Kasumi-1 (cell line): ENCODE measurements at regions not wholly inside any gene's neighbourhood (a gene's known extent, or its start where the extent isn't known, plus 50 kb on each side); places are given as distances from the start of the nearest gene placed in this dataset.
"Not testable (repeated sequence)": the region's sequence is repeated elsewhere in the genome, so short reads cannot be mapped to it uniquely, and the experiment has no call there.

Experiments
- DNase-seq, 2 experiments: peaks; one replicate each; lab custom pipeline; 2025; lab: John Stamatoyannopoulos, UW

GRCh38 chr7:79548727-79549126 is 95.3 kb upstream of the MAGI2 start:
- DNase-seq, result no peak

- DNase-seq, result no peak
Measured at GRCh38 chr7:79547132-79547531, 93.7 kb upstream of the MAGI2 start.

- DNase-seq, result no peak
Measured at GRCh38 chr7:79540592-79540991, 87.1 kb upstream of the MAGI2 start.

- no peak for DNase-seq
Measured at GRCh38 chr7:79534128-79534527, 80.7 kb upstream of the MAGI2 start.

GRCh38 chr7:79531905-79532664 is 78.6 kb upstream of the MAGI2 start:
- no peak for DNase-seq

GRCh38 chr7:79531116-79531515 is 77.6 kb upstream of the MAGI2 start:
- no peak for DNase-seq

- no peak for DNase-seq
Measured at GRCh38 chr7:79529881-79530235, 76.4 kb upstream of the MAGI2 start.

GRCh38 chr7:79529214-79529880 is 75.9 kb upstream of the MAGI2 start:
- no peak for DNase-seq

GRCh38 chr7:79528421-79528820 is 75.0 kb upstream of the MAGI2 start:
- no peak for DNase-seq

GRCh38 chr7:79524048-79524447 is 70.6 kb upstream of the MAGI2 start:
- no peak for DNase-seq

- DNase-seq, result no peak
Measured at GRCh38 chr7:79523436-79523835, 70.0 kb upstream of the MAGI2 start.

GRCh38 chr7:79520543-79520942 is 67.1 kb upstream of the MAGI2 start:
- no peak for DNase-seq

GRCh38 chr7:79515358-79515757 is 61.9 kb upstream of the MAGI2 start:
- no peak for DNase-seq

GRCh38 chr7:79513261-79513660 is 59.8 kb upstream of the MAGI2 start:
- DNase-seq, result no peak

- no peak for DNase-seq
Measured at GRCh38 chr7:79512261-79512660, 58.8 kb upstream of the MAGI2 start.

- DNase-seq, result not testable (repeated sequence)
Measured at GRCh38 chr7:79511056-79511455, 57.6 kb upstream of the MAGI2 start.

GRCh38 chr7:79507131-79507530 is 53.7 kb upstream of the MAGI2 start:
- DNase-seq, result no peak

- DNase-seq, result no peak
Measured at GRCh38 chr7:79506481-79506880, 53.0 kb upstream of the MAGI2 start.

- no peak for DNase-seq
Measured at GRCh38 chr7:79504607-79505389, 51.3 kb upstream of the MAGI2 start.
